MCF 10A (cell line): ENCODE measurements at regions not wholly inside any gene's neighbourhood (a gene's known extent, or its start where the extent isn't known, plus 50 kb on each side); places are given as distances from the start of the nearest gene placed in this dataset.

Experiments used
- BruUV-seq: library from RNA; stranded (reverse); fragments of 400-500 nt; replicated peaks from 2 replicates; lab custom pipeline; 2021; lab: Mats Ljungman, UMichigan
- CTCF ChIA-PET: fragments of 300-600 bp; sonication (Branson Sonifier 250); formaldehyde crosslinking; extraction: SDS; loops from one replicate; lab custom pipeline; 2021; ENCODE audit warnings: antibody characterized with exemption, inconsistent platforms; lab: Yijun Ruan, JAX
- POLR2A ChIA-PET: fragments of 300-600, 350-650 bp; sonication (Branson Sonifier 250); formaldehyde crosslinking; extraction: SDS; loops from one replicate; lab custom pipeline; 2020; ENCODE audit warnings: antibody characterized with exemption, inconsistent platforms; lab: Yijun Ruan, JAX
- DNase-seq: peaks from one replicate; pipeline ENCODE4 v3.0.0-alpha.2; 2018; ENCODE audit not compliant: unreplicated experiment
- H3K27ac Mint-ChIP-seq: one replicate; pipeline ENCODE4 v1.8.0; 2022; ENCODE audit warnings: mild to moderate bottlenecking, low read depth, mixed read lengths; ENCODE audit not compliant: unreplicated experiment
- H3K27me3 Mint-ChIP-seq: one replicate; pipeline ENCODE4 v1.8.0; 2022; ENCODE audit warnings: mixed read lengths; ENCODE audit not compliant: insufficient read depth, unreplicated experiment
- H3K36me3 Mint-ChIP-seq: one replicate; pipeline ENCODE4 v1.8.0; 2022; ENCODE audit warnings: mild to moderate bottlenecking, moderate library complexity, mixed read lengths; ENCODE audit not compliant: insufficient read depth, unreplicated experiment
- H3K4me1 Mint-ChIP-seq: one replicate; pipeline ENCODE4 v1.8.0; 2022; ENCODE audit warnings: mixed read lengths; ENCODE audit not compliant: insufficient read depth, unreplicated experiment
- H3K4me3 Mint-ChIP-seq: one replicate; pipeline ENCODE4 v1.8.0; 2022; ENCODE audit warnings: mild to moderate bottlenecking, moderate library complexity, mixed read lengths; ENCODE audit not compliant: unreplicated experiment
- H3K9me3 Mint-ChIP-seq: one replicate; pipeline ENCODE4 v1.8.0; 2022; ENCODE audit warnings: mixed read lengths; ENCODE audit not compliant: unreplicated experiment
- intact Hi-C: fragments of 100-400 bp; cut with micrococcal nuclease; formaldehyde crosslinking; loops from 2 replicates; pipeline ENCODE4 v1.14.1; 2022
- TF ChIP-seq, protein P1 (sequence below): fragments of 200-600 bp; IDR thresholded peaks from one replicate; pipeline ENCODE4 v1.8.0; 2022; ENCODE audit warnings: antibody characterized with exemption, mild to moderate bottlenecking; ENCODE audit not compliant: unreplicated experiment

DNA sequence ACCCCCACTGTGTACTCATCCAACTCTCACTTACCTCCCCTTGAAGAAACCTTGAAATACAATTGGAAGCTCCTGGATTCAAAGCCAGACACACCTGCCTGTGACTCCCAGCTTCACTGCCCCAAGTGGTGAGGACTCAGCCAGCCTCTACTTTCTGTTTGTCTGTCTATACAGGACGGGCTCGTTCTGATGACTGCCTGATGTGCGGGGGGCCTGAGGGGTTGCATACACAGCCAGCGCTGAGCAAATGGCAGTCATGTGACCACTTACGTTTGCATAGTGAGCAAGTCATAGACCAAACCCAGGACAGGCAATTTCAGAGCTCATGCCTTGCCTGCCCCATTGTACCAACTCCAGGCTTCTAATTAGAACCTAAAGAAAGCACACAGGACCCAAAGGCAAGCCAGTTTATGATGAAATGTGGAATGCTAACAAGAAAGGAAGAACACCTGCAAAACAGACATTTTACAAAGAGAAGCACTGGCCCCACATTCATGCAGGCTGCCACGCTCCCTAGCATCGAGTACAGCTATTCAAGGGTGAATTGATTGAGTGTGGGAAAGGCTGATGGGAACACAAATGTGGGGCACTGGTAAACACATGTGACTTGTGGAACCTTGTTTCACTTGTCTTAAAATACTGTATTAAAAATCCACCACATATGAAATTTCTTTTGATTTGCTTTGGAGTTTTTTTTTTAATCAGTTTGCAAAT is 137.8 kb downstream of the LNPK start:
- Mint-ChIP-seq H3K4me3 (no peak overlapping the region), H3K27me3 (peaks cover 12% of the 10 kb centered on the region), H3K9me3 (no peaks in the 10 kb centered on the region), H3K36me3 (no peaks in the 10 kb centered on the region), H3K4me1 (no peaks in the 10 kb centered on the region), H3K27ac (no peak overlapping the region)
- no TSS peak for BruUV-seq
- CTCF ChIA-PET = interaction anchor here (0.6 to 1.2 kb wide), 6 partner anchors 9 to 1422 kb away, joined by 3 read pairs; no protein-coding TSS in a partner anchor
- TF ChIP-seq, protein P1, sequence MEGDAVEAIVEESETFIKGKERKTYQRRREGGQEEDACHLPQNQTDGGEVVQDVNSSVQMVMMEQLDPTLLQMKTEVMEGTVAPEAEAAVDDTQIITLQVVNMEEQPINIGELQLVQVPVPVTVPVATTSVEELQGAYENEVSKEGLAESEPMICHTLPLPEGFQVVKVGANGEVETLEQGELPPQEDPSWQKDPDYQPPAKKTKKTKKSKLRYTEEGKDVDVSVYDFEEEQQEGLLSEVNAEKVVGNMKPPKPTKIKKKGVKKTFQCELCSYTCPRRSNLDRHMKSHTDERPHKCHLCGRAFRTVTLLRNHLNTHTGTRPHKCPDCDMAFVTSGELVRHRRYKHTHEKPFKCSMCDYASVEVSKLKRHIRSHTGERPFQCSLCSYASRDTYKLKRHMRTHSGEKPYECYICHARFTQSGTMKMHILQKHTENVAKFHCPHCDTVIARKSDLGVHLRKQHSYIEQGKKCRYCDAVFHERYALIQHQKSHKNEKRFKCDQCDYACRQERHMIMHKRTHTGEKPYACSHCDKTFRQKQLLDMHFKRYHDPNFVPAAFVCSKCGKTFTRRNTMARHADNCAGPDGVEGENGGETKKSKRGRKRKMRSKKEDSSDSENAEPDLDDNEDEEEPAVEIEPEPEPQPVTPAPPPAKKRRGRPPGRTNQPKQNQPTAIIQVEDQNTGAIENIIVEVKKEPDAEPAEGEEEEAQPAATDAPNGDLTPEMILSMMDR = no peak
- POLR2A ChIA-PET = interaction anchor here (0.7 to 0.8 kb wide), 2 partner anchors 9 to 232 kb away, joined by 3 read pairs; no protein-coding TSS in a partner anchor
- intact Hi-C loops = no loop called here
- no peak for DNase-seq

DNA sequence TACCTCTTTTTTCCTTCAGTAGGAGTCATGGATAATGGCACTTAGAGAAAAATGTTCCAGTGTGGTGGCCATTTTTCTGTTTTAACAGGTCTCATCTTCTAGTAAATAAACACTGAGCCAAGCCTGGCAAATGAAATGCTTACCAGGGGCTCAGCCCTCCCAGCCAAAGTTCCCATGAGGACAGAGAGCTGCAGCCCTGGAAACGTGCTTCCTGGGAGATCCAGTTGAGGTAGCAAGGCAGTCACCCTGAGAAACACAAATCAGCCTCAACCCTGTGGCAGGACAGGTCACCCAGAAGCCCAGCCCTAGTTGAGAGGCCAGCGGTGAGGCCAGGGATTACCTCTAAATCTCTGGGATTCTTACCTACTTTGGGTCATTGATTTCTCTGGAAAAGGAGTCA is 140.1 kb downstream of the LNPK start:
- no peak for DNase-seq
- Mint-ChIP-seq H3K9me3 (peaks cover 2% of the 10 kb centered on the region), H3K27me3 (peaks cover 12% of the 10 kb centered on the region), H3K4me3 (no peak overlapping the region), H3K4me1 (no peaks in the 10 kb centered on the region), H3K27ac (no peak overlapping the region), H3K36me3 (no peaks in the 10 kb centered on the region)
- CTCF ChIA-PET = interaction anchor here (0.7 kb wide), 1 partner anchor 17 kb away, joined by 3 read pairs; no protein-coding TSS in a partner anchor
- intact Hi-C loops = no loop called here
- TF ChIP-seq, protein P1 = no peak
- BruUV-seq = no TSS peak
- POLR2A ChIA-PET = no interaction called here

DNA sequence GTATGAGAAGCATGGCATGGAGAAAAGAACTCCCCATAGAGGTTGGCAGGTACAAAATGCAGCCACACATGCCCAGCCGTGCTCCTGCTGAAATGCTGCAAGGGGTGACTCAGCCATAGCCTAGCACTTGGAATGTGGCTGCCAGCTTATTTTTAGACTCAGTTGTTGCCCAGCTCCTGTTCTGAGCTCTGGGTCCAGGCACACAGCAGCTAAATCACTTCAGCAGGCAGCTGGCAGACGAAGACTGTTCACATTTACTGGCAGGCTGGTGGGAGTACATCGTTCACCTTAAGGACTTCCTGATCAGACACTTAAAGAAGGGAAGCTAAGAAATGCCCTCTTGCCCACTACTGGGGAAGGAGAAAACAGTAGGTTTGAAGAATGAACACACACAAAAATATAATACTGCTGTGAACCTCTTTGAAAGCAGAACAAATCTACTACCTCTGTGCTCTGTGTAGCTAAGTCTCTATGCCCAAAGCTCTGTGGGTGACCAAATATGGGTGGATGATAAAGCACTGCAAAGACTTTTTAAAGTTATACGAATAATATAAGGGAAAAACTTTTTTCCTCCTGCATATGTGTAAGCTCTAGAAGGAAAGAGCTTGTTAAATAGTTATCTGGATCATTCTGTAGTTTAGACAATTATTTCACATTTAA is 146.1 kb downstream of the LNPK start:
- ChIA-PET POLR2A (interaction anchor here (1.1 to 1.4 kb wide), 2 partner anchors 41 to 146 kb away, joined by 3 to 7 read pairs; partner anchors contain the start of gene LNPK), CTCF (interaction anchor here (0.7 to 1.6 kb wide), 3 partner anchors 8 to 194 kb away, joined by 3 to 4 read pairs (median 4); no protein-coding TSS in a partner anchor)
- DNase-seq = peak; percentile 75
- peaks cover 5% of the 10 kb centered on the region for H3K27me3 Mint-ChIP-seq
- no TSS peak for BruUV-seq
- peak overlapping the region; percentile 75 for H3K27ac Mint-ChIP-seq
- peaks cover 7% of the 10 kb centered on the region for H3K4me1 Mint-ChIP-seq
- H3K36me3 Mint-ChIP-seq = no peaks in the 10 kb centered on the region
- intact Hi-C loops = loop anchor here (10.0 kb wide), 1 partner anchor 121 kb away; no protein-coding TSS in a partner anchor
- peaks cover 7% of the 10 kb centered on the region for H3K9me3 Mint-ChIP-seq
- TF ChIP-seq, protein P1 = no peak
- peak overlapping the region; percentile 18 for H3K4me3 Mint-ChIP-seq

DNA sequence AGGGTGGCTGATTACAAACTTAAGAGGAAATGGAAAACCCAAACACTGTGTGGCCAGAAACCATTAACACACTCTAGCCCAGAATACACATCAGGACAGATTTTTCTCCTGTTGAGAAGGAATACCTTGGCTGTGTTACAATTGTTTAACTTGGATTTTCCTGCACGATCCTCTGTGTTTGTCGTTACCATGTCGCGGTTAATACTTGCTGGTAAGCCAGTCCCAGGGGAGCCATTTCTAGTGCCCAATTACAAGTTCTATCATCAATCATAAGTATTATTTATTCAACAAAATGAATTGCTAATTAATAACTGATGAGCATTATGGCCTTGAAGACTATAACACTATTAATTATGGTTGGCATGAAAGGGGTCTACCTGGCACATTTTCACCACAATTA is 146.8 kb downstream of the LNPK start:
- peaks cover 7% of the 10 kb centered on the region for H3K4me1 Mint-ChIP-seq
- ChIA-PET POLR2A (interaction anchor here (0.9 to 1.4 kb wide), 3 partner anchors 40 to 146 kb away, joined by 3 to 7 read pairs (median 4); partner anchors contain the start of gene LNPK), CTCF (interaction anchor here (0.7 to 1.6 kb wide), 3 partner anchors 9 to 195 kb away, joined by 3 to 4 read pairs (median 4); no protein-coding TSS in a partner anchor)
- no peaks in the 10 kb centered on the region for H3K27me3 Mint-ChIP-seq
- no peak overlapping the region for H3K27ac Mint-ChIP-seq
- H3K4me3 Mint-ChIP-seq = no peak overlapping the region
- peaks cover 7% of the 10 kb centered on the region for H3K9me3 Mint-ChIP-seq
- no TSS peak for BruUV-seq
- TF ChIP-seq, protein P1 = no peak
- intact Hi-C loops = loop anchor here (10.0 kb wide), 1 partner anchor 120 kb away; no protein-coding TSS in a partner anchor
- no peak for DNase-seq
- H3K36me3 Mint-ChIP-seq = no peaks in the 10 kb centered on the region
